Calu3 (cell line): ENCODE measurements at regions not wholly inside any gene's neighbourhood (a gene's known extent, or its start where the extent isn't known, plus 50 kb on each side); places are given as distances from the start of the nearest gene placed in this dataset.
"Not testable (repeated sequence)": the region's sequence is repeated elsewhere in the genome, so short reads cannot be mapped to it uniquely, and the experiment has no call there.

Source experiments
- BruUV-seq: library from RNA; stranded (reverse); fragments of 400-500 nt; replicated peaks from 2 replicates; lab custom pipeline; 2021; lab: Mats Ljungman, UMichigan
- CTCF ChIA-PET: fragments of 300-600 bp; sonication (Branson Sonifier 250); formaldehyde crosslinking; loops from one replicate; lab custom pipeline; 2022; ENCODE audit warnings: antibody characterized with exemption; lab: Charles Lee
- DNase-seq: peaks from one replicate; pipeline ENCODE4 v3.0.0; 2022
- H3K27ac Mint-ChIP-seq: one replicate; pipeline ENCODE4 v1.8.0; 2022; ENCODE audit warnings: mixed read lengths; ENCODE audit not compliant: unreplicated experiment
- H3K27me3 Mint-ChIP-seq: one replicate; pipeline ENCODE4 v1.8.0; 2022; ENCODE audit warnings: mixed read lengths; ENCODE audit not compliant: unreplicated experiment
- H3K36me3 Mint-ChIP-seq: one replicate; pipeline ENCODE4 v1.8.0; 2022; ENCODE audit warnings: mild to moderate bottlenecking, moderate library complexity, mixed read lengths; ENCODE audit not compliant: insufficient read depth, unreplicated experiment
- H3K4me1 Mint-ChIP-seq: one replicate; pipeline ENCODE4 v1.8.0; 2022; ENCODE audit warnings: mild to moderate bottlenecking, low read depth, mixed read lengths; ENCODE audit not compliant: unreplicated experiment
- H3K4me3 Mint-ChIP-seq: one replicate; pipeline ENCODE4 v1.8.0; 2022; ENCODE audit warnings: mild to moderate bottlenecking, low read depth, moderate library complexity, mixed read lengths; ENCODE audit not compliant: unreplicated experiment
- H3K9me3 Mint-ChIP-seq: one replicate; pipeline ENCODE4 v1.8.0; 2022; ENCODE audit warnings: low read depth, mixed read lengths; ENCODE audit not compliant: unreplicated experiment
- intact Hi-C: fragments of 100-400 bp; cut with micrococcal nuclease; formaldehyde crosslinking; loops from one replicate; pipeline ENCODE4 v1.10.0; 2022; ENCODE audit not compliant: unreplicated experiment

- H3K27ac Mint-ChIP-seq, H3K9me3 Mint-ChIP-seq, H3K27me3 Mint-ChIP-seq, BruUV-seq, H3K36me3 Mint-ChIP-seq, H3K4me1 Mint-ChIP-seq, DNase-seq, CTCF ChIA-PET, H3K4me3 Mint-ChIP-seq, intact Hi-C loops: not testable (repeated sequence)
Observed at GRCh38 chr6:26861913-26862312, 202.4 kb upstream of the ZNF322 start.

DNA sequence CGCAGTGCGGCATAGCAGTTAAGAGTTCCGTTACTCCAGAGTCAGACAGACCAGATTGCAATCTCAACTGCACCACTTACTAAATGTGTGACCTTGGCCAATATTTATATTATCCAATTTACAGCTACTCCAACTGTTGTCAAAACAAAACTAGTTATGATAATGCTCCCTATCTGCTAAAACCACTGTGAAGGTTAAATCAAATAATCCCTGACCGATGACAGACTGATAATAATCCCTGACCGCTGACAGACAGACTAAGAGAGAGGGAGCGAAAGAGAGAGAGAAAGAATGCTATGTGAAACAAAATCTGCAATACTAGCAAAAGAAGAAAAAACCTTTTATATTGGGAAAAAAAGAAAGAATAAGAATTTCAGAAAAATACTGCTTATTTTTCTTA is 204.1 kb upstream of the ZNF322 start:
- H3K27ac Mint-ChIP-seq, H3K4me1 Mint-ChIP-seq, H3K4me3 Mint-ChIP-seq, H3K36me3 Mint-ChIP-seq, H3K27me3 Mint-ChIP-seq, BruUV-seq, intact Hi-C loops, H3K9me3 Mint-ChIP-seq, CTCF ChIA-PET, DNase-seq: not testable (repeated sequence)

DNA sequence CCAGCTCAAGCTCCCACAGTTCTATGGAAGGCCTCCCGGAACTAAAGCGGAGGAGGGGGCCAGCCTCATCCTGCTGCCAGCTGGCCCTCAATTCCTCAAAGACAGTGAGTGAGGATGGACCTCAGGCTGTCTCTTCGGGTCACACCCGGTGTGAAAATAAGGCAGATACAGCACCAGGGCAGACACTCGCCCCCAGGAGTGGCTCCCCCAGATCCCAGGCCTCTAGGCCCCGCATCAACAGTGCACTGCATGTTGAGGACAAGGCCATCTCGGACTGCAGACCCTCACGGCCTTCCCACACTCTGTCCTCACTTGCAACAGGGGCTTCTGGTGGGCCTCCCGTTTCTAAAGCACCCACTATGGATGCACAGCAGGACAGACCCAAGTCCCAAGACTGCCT is 239.2 kb upstream of the ZNF322 start:
- intact Hi-C loops, BruUV-seq, H3K27ac Mint-ChIP-seq, DNase-seq, H3K27me3 Mint-ChIP-seq, H3K9me3 Mint-ChIP-seq, CTCF ChIA-PET, H3K36me3 Mint-ChIP-seq, H3K4me3 Mint-ChIP-seq, H3K4me1 Mint-ChIP-seq: not testable (repeated sequence)

GRCh38 chr6:26924206-26924605 is 264.7 kb upstream of the ZNF322 start:
- intact Hi-C loops, CTCF ChIA-PET, H3K4me3 Mint-ChIP-seq, H3K27ac Mint-ChIP-seq, H3K4me1 Mint-ChIP-seq, H3K36me3 Mint-ChIP-seq, H3K9me3 Mint-ChIP-seq, BruUV-seq, H3K27me3 Mint-ChIP-seq, DNase-seq: not testable (repeated sequence)

- intact Hi-C loops, DNase-seq, H3K36me3 Mint-ChIP-seq, H3K27me3 Mint-ChIP-seq, CTCF ChIA-PET, H3K4me3 Mint-ChIP-seq, H3K4me1 Mint-ChIP-seq, H3K9me3 Mint-ChIP-seq, H3K27ac Mint-ChIP-seq, BruUV-seq: not testable (repeated sequence)
Observed at GRCh38 chr6:26928190-26928589, 268.6 kb upstream of the ZNF322 start.

DNA sequence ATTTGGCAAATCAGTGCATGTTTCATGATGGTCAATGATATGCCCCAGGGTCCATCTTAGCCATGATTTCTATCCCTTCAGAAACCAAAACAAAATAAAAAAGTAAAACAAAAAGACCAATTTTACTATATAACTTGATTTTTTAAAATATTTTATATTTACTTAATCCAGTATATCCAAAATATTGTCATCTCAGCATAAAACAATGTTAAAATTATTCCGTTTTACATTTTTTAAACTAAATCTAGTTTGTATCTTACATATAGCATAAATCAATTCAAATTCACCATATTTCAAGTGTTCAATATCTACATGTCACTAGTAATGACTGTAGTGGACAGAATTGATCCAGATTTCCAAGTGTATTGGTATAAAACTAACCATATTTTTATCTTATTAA is 277.7 kb upstream of the ZNF322 start:
- DNase-seq, CTCF ChIA-PET, BruUV-seq, H3K27ac Mint-ChIP-seq, H3K36me3 Mint-ChIP-seq, H3K4me3 Mint-ChIP-seq, H3K9me3 Mint-ChIP-seq, H3K4me1 Mint-ChIP-seq, H3K27me3 Mint-ChIP-seq, intact Hi-C loops: not testable (repeated sequence)

GRCh38 chr6:26951211-26951610 is 291.7 kb upstream of the ZNF322 start:
- DNase-seq, H3K27me3 Mint-ChIP-seq, H3K9me3 Mint-ChIP-seq, intact Hi-C loops, H3K27ac Mint-ChIP-seq, BruUV-seq, H3K4me1 Mint-ChIP-seq, H3K36me3 Mint-ChIP-seq, CTCF ChIA-PET, H3K4me3 Mint-ChIP-seq: not testable (repeated sequence)

DNA sequence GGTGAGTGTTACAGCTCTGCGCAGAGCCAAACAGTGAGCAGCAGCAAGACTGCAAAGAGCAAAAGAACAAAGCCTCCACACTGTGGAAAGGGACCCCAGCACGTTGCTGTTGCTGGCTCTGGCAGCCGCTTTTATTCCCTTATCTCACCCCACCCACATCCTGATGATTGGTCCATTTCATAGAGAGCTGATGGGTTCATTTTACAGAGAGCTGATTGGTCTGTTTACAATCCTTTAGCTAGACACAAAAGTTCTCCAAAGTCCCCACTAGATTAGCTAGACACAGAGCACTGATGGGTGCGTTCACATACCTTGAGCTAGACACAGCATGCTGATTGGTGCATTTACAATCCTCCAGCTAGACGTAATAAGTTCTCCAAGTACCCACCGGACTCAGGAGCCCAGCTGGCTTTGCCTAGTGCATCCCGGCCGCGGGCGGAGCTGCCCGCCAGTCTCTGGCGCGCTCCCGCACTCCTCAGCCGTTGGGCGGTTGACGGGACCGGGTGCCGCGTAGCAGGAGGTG is 291.4 kb upstream of the PRSS16 start:
- H3K27me3 Mint-ChIP-seq, BruUV-seq, H3K4me1 Mint-ChIP-seq, H3K9me3 Mint-ChIP-seq: not testable (repeated sequence)
- Mint-ChIP-seq H3K36me3 (peaks cover 16% of the 10 kb centered on the region), H3K27ac (peak overlapping the region; percentile 77), H3K4me3 (peak overlapping the region; percentile 83)
- intact Hi-C loops = loop anchor here (2.0 kb wide), 1 partner anchor 123 kb away; no protein-coding TSS in a partner anchor
- DNase-seq = peak; percentile 56
- CTCF ChIA-PET = interaction anchor here (0.6 kb wide), 1 partner anchor 1762 kb away, joined by 5 read pairs; no protein-coding TSS in a partner anchor
